HepG2 (cell line): ENCODE measurements at regions not wholly inside any gene's neighbourhood (a gene's known extent, or its start where the extent isn't known, plus 50 kb on each side); places are given as distances from the start of the nearest gene placed in this dataset.

Experiments used
- ATAC-seq: fragments of 200-7000 bp; cut with Tn5 transposase; 3 replicates; pipeline ENCODE4 v1.9.1; 2020; ENCODE audit warnings: mild to moderate bottlenecking, moderate library complexity
- BruUV-seq: library from RNA; stranded (reverse); fragments of 400-500 nt; replicated peaks from 2 replicates; lab custom pipeline; 2021; lab: Mats Ljungman, UMichigan
- CTCF ChIA-PET: fragments of 300-600 bp; formaldehyde crosslinking; extraction: SDS; loops from one replicate; lab custom pipeline; 2021; ENCODE audit warnings: low total read pairs, inconsistent platforms, low intra/inter-chr PET ratio; lab: Yijun Ruan, JAX
- POLR2A ChIA-PET: fragments of 350-600 bp; sonication (Branson Sonifier 250); formaldehyde crosslinking; loops from one replicate; lab custom pipeline; 2020; ENCODE audit warnings: antibody characterized with exemption, inconsistent platforms; lab: Yijun Ruan, JAX
- DNase-seq: peaks from one replicate; pipeline ENCODE4 v3.0.0-alpha.2; 2015; ENCODE audit warnings: low spot score
- FAIRE-seq: peaks from 3 replicates; lab custom pipeline; 2011; peaks lifted over from hg19 to GRCh38; lab: Jason Lieb, UNC
- H2AFZ ChIP-seq: one replicate; pipeline ENCODE4 v1.6.1; 2011; ENCODE audit warnings: low read length, inconsistent platforms
- H3K27ac ChIP-seq: fragments of 300-600 bp; 3 replicates; pipeline ENCODE4 v1.8.0; 2011; ENCODE audit warnings: mixed run types, mild to moderate bottlenecking, mixed read lengths, low read length, inconsistent platforms; ENCODE audit not compliant: insufficient read depth; ENCODE audit errors: extremely low read length
- H3K27me3 ChIP-seq, 2 experiments: fragments of 200-600 bp in 1 of 2; 2 replicates in 1 of 2; 3 replicates in 1 of 2; pipeline versions ENCODE4 v1.6.0 to v1.8.0; 2011; ENCODE audit warnings: low read length in 2 of 2, mild to moderate bottlenecking in 2 of 2, moderate library complexity in 2 of 2, inconsistent platforms in 1 of 2; ENCODE audit not compliant: insufficient read depth in 2 of 2, control insufficient read depth in 1 of 2
- H3K36me3 ChIP-seq, 2 experiments: fragments of 200-600 bp in 1 of 2; replicated peaks in 1 of 2; 2 replicates in 1 of 2; 3 replicates in 1 of 2; pipeline versions ENCODE4 v1.5.1 to v1.8.0; 2011; ENCODE audit warnings: low read length in 2 of 2, inconsistent platforms in 1 of 2; ENCODE audit not compliant: insufficient read depth in 2 of 2, control insufficient read depth in 1 of 2
- H3K4me1 ChIP-seq: 2 replicates; pipeline ENCODE4 v1.5.1; 2012; ENCODE audit warnings: low read length, inconsistent platforms; ENCODE audit not compliant: insufficient read depth
- H3K4me2 ChIP-seq: 2 replicates; pipeline ENCODE4 v1.6.0; 2011; ENCODE audit warnings: low read depth, low read length, inconsistent platforms
- H3K4me3 ChIP-seq, 3 experiments: fragments of 200-600 bp in 1 of 3; sonication (generic), shearing (Covaris generic) in 1 of 3; replicated peaks in 1 of 3; 2 replicates each; pipeline ENCODE4 v1.5.1; 2011 to 2016; ENCODE audit warnings: low read length in 3 of 3, inconsistent platforms in 2 of 3, low read depth in 2 of 3, mild to moderate bottlenecking in 2 of 3, control low read depth in 1 of 3, mixed read lengths in 1 of 3; ENCODE audit not compliant: insufficient read depth in 1 of 3
- H3K79me2 ChIP-seq: one replicate; pipeline ENCODE4 v1.6.1; 2011; ENCODE audit warnings: low read length, inconsistent platforms; ENCODE audit not compliant: insufficient read depth
- H3K9ac ChIP-seq: 2 replicates; pipeline ENCODE4 v1.6.0; 2011; ENCODE audit warnings: mild to moderate bottlenecking, low read depth, low read length, inconsistent platforms; ENCODE audit not compliant: insufficient read depth
- H3K9me3 ChIP-seq: 2 replicates; pipeline ENCODE4 v1.5.1; 2012; ENCODE audit warnings: mild to moderate bottlenecking, low read length
- H4K20me1 ChIP-seq: 2 replicates; pipeline ENCODE4 v1.6.0; 2011; ENCODE audit warnings: inconsistent platforms, mild to moderate bottlenecking, low read length, moderate library complexity; ENCODE audit not compliant: insufficient read depth
- GABPA ChIP-seq, 2 experiments: IDR thresholded peaks; 2 replicates each; pipeline ENCODE4 v1.6.1; 2011 to 2016; ENCODE audit warnings: low read depth in 2 of 2, low read length in 1 of 2, missing biosample characterization in 1 of 2, missing genetic modification characterization in 1 of 2
- HNRNPUL1 ChIP-seq: fragments of 200-400 bp; formaldehyde crosslinking; IDR thresholded peaks from 2 replicates; pipeline ENCODE4 v1.6.1; 2017; ENCODE audit warnings: low read depth, mild to moderate bottlenecking, low read length, moderate library complexity
- NPAS2 ChIP-seq: sonication (generic); formaldehyde crosslinking; IDR thresholded peaks from 2 replicates; pipeline ENCODE4 v1.8.0; 2022; ENCODE audit warnings: mild to moderate bottlenecking, missing genetic modification reagents, borderline replicate concordance
- PHF21A ChIP-seq: sonication (generic); formaldehyde crosslinking; IDR thresholded peaks from 2 replicates; pipeline ENCODE4 v1.5.0; 2020; ENCODE audit warnings: mild to moderate bottlenecking, missing genetic modification reagents
- STAG1 ChIP-seq: sonication (generic); formaldehyde crosslinking; IDR thresholded peaks from 2 replicates; pipeline ENCODE4 v1.4.0; 2020; ENCODE audit warnings: missing genetic modification reagents
- ZNF883 ChIP-seq: sonication (generic); formaldehyde crosslinking; IDR thresholded peaks from 2 replicates; pipeline ENCODE4 v1.5.1; 2020; ENCODE audit warnings: mild to moderate bottlenecking, missing genetic modification reagents; ENCODE audit errors: not compliant biosample characterization
- WGBS: methylation state at CpG from one replicate; pipeline ENCODE4 v1.1.6; 2017; ENCODE audit warnings: low lambda C conversion rate; 5-methylcytosine and 5-hydroxymethylcytosine counted together
- in situ Hi-C: cut with HindIII; loops from 2 replicates; pipeline ENCODE4 v1.10.0; 2017; ENCODE audit warnings: low pct_unique_long_range_greater_than_20kb; ENCODE audit not compliant: extremely low pct_ligation_motif_present
- intact Hi-C: fragments of 100-400 bp; cut with micrococcal nuclease; formaldehyde crosslinking; loops from one replicate; pipeline ENCODE4 v1.10.0; 2022; ENCODE audit not compliant: unreplicated experiment
- TF ChIP-seq, protein P1 (sequence below): sonication (generic); formaldehyde crosslinking; IDR thresholded peaks from 2 replicates; pipeline ENCODE4 v1.5.0; 2020; ENCODE audit warnings: missing genetic modification reagents

- TF ChIP-seq, protein P1, sequence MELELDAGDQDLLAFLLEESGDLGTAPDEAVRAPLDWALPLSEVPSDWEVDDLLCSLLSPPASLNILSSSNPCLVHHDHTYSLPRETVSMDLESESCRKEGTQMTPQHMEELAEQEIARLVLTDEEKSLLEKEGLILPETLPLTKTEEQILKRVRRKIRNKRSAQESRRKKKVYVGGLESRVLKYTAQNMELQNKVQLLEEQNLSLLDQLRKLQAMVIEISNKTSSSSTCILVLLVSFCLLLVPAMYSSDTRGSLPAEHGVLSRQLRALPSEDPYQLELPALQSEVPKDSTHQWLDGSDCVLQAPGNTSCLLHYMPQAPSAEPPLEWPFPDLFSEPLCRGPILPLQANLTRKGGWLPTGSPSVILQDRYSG (CRISPR knock-in tag): no peak
Observed at GRCh38 chr5:61732796-61733195, 400.7 kb downstream of the ZSWIM6 start (continued).

DNA sequence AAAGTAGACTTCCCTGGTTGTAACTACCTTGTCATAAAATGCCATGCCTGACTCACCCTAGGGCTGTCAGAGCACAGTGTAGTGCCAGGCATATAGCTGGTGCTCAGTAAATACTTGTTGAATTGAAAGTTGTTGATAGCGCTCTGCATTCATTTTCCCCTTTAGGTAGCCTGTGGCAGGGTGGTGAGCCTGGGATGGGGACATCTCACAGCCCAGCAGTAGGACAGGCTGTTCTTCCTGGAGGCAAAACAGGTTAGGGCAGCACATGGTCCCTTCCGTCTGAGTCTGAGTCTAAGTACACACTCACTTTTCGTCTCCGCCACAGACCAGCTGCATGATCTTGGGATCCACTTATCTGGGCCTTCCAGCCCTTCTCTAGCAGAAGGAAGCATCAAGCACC lies 401.9 kb downstream of the ZSWIM6 start:
- ChIA-PET POLR2A (no interaction called here), CTCF (no interaction called here)
- TF ChIP-seq STAG1 (CRISPR knock-in tag): no peak
- no peak for TF ChIP-seq HNRNPUL1
- TF ChIP-seq PHF21A (CRISPR knock-in tag): no peak
- TF ChIP-seq GABPA (IDR thresholded peaks at IDR 0.05; ENCODE audit: low read depth, low read length): no peak
- no peak for TF ChIP-seq GABPA (CRISPR knock-in tag; IDR thresholded peaks at IDR 0.05; ENCODE audit: low read depth)
- no peak for TF ChIP-seq ZNF883 (CRISPR knock-in tag)
- no peak for TF ChIP-seq NPAS2 (CRISPR knock-in tag)
- 0 out of 5 replicates have a peak, but pooled peaks cover 0 to 2% of the 10 kb centered on the region in 2 experiments for H3K27me3 ChIP-seq
- DNase-seq (no peak), ATAC-seq (no peak), FAIRE-seq (no peak)
- no TSS peak for BruUV-seq
- H2AFZ ChIP-seq: no peak overlapping the region
- no peak overlapping the region for H3K4me2 ChIP-seq
- no peaks in the 10 kb centered on the region for H4K20me1 ChIP-seq
- no peaks in the 10 kb centered on the region for H3K9me3 ChIP-seq
- in situ Hi-C loops: no loop called here
- WGBS: 28% methylated on average over 4 of the region's 4 CpGs
- no peaks in the 10 kb centered on the region for H3K36me3 ChIP-seq
- H3K9ac ChIP-seq: no peak overlapping the region
- intact Hi-C loops: no loop called here
- H3K79me2 ChIP-seq: no peaks in the 10 kb centered on the region
- H3K27ac ChIP-seq: no peak overlapping the region
- H3K4me3 ChIP-seq: no peak overlapping the region
- no peaks in the 10 kb centered on the region for H3K4me1 ChIP-seq
